BJ (cell line): ENCODE measurements at regions not wholly inside any gene's neighbourhood (a gene's known extent, or its start where the extent isn't known, plus 50 kb on each side); places are given as distances from the start of the nearest gene placed in this dataset.

Experiments
- CTCF ChIA-PET: fragments of 350-600 bp; formaldehyde crosslinking; extraction: SDS; loops from one replicate; lab custom pipeline; 2021; ENCODE audit warnings: antibody characterized with exemption, inconsistent platforms; lab: Yijun Ruan, JAX
- POLR2A ChIA-PET: fragments of 300-600 bp; sonication (Branson Sonifier 250); formaldehyde crosslinking; extraction: SDS; loops from one replicate; lab custom pipeline; 2021; ENCODE audit warnings: antibody characterized with exemption; lab: Charles Lee
- DNase-seq: peaks from one replicate; pipeline ENCODE4 v3.0.0-alpha.2; 2011; ENCODE audit warnings: low read depth
- H3K27me3 ChIP-seq: 2 replicates; pipeline ENCODE4 v1.6.0; 2011; ENCODE audit warnings: low read length; ENCODE audit not compliant: control insufficient read depth, insufficient read depth
- H3K36me3 ChIP-seq: 2 replicates; pipeline ENCODE4 v1.5.1; 2011; ENCODE audit warnings: low read length; ENCODE audit not compliant: control insufficient read depth, insufficient read depth
- H3K4me3 ChIP-seq: 2 replicates; pipeline ENCODE4 v1.5.1; 2011; ENCODE audit warnings: low read depth, mild to moderate bottlenecking, control low read depth, low read length
- TF ChIP-seq, protein P1 (sequence below): IDR thresholded peaks from 2 replicates; pipeline ENCODE4 v1.5.1; 2011; ENCODE audit warnings: low read depth, mild to moderate bottlenecking, control low read depth, inconsistent platforms, low read length, moderate library complexity; ENCODE audit not compliant: insufficient read depth

DNA sequence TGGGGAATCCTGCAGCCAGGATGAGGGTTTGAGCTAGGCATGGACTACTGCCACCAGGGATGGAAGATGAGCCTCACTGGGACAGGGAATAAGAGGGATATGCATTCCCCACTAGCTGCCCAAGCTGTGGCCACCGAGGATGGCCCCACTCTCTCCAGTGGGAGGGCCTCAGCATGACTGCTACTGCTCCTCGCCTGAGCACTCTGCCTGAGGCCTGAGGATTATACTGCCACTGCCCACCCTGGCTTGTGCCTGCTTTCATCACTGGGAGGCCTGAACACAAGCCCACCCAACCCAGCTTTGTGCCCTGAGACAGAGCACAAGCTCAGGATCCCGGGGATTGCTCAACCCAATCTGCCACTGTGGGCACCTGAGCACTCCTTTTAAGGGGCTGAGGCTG is 425.6 kb downstream of the RASEF start:
- DNase-seq = no peak
- no peak overlapping the region for H3K4me3 ChIP-seq
- H3K36me3 ChIP-seq = no peaks in the 10 kb centered on the region
- ChIA-PET POLR2A (no interaction called here), CTCF (no interaction called here)
- TF ChIP-seq, protein P1, sequence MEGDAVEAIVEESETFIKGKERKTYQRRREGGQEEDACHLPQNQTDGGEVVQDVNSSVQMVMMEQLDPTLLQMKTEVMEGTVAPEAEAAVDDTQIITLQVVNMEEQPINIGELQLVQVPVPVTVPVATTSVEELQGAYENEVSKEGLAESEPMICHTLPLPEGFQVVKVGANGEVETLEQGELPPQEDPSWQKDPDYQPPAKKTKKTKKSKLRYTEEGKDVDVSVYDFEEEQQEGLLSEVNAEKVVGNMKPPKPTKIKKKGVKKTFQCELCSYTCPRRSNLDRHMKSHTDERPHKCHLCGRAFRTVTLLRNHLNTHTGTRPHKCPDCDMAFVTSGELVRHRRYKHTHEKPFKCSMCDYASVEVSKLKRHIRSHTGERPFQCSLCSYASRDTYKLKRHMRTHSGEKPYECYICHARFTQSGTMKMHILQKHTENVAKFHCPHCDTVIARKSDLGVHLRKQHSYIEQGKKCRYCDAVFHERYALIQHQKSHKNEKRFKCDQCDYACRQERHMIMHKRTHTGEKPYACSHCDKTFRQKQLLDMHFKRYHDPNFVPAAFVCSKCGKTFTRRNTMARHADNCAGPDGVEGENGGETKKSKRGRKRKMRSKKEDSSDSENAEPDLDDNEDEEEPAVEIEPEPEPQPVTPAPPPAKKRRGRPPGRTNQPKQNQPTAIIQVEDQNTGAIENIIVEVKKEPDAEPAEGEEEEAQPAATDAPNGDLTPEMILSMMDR = no peak
- H3K27me3 ChIP-seq = no peaks in the 10 kb centered on the region

DNA sequence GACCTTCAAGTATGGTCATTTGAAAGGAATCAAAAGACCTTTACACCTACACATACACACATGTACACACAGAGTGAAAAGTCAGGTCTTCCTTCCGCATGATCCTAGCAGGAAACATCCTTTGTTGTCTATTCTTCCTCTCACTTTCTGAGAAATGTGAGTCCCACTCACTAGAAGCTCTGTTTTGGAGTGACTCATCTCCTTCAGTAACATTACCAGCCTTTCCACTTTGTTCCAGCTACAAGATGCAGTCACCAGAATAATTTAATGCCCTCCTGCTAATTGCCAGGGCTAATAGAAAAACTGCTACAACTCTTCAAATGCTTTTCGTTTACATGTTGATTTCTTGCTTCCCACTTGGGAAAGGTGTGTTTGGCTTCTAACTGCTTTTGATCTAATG is 417.3 kb downstream of the RASEF start:
- H3K27me3 ChIP-seq = no peaks in the 10 kb centered on the region
- no peak for DNase-seq
- TF ChIP-seq, protein P1 = no peak
- POLR2A ChIA-PET = no interaction called here
- CTCF ChIA-PET = no interaction called here
- H3K36me3 ChIP-seq = no peaks in the 10 kb centered on the region
- no peak overlapping the region for H3K4me3 ChIP-seq

DNA sequence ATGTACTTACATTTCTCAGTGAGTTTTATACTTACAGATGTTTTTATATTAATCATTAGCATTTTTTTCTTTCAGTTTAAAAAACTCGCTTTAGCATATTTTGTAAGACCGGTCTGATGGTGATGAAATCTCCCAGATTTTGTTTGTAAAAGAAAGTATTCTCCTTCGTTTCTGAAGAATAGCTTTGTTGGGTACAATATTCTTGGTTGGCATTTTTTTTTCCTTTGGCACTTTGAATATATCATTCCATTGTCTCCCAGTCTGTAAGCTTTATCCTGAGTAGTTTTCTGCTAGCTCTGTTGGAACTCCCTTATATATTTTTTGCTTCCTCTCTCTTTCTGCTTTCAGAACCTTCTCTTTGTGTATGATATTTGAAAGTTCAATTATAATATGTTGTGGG is 412.6 kb downstream of the RASEF start:
- ChIA-PET CTCF (no interaction called here), POLR2A (no interaction called here)
- H3K27me3 ChIP-seq = no peaks in the 10 kb centered on the region
- H3K4me3 ChIP-seq = no peak overlapping the region
- H3K36me3 ChIP-seq = no peaks in the 10 kb centered on the region
- DNase-seq = no peak
- TF ChIP-seq, protein P1 = no peak

DNA sequence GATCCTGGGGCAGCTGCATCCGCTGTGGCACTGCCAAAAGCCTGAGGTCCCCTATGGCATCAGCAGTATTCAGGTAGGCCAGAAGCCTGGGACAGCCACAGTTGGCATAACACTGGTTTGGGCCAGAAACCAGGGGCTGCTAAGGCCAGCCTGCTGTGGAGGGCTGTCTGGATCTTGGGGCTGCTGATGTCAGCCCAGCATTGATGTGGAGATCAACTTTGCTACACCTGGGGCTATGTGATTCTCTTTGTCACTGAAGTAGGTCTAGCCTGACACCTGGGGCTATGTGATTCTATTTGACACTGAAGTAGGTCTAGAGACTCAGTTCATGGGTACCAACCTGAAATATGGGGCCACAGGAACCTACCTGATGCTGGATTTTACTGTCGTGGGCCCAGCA is 411.5 kb downstream of the RASEF start:
- H3K4me3 ChIP-seq = no peak overlapping the region
- TF ChIP-seq, protein P1 = no peak
- POLR2A ChIA-PET = no interaction called here
- H3K27me3 ChIP-seq = no peaks in the 10 kb centered on the region
- no peak for DNase-seq
- H3K36me3 ChIP-seq = no peaks in the 10 kb centered on the region
- CTCF ChIA-PET = no interaction called here

DNA sequence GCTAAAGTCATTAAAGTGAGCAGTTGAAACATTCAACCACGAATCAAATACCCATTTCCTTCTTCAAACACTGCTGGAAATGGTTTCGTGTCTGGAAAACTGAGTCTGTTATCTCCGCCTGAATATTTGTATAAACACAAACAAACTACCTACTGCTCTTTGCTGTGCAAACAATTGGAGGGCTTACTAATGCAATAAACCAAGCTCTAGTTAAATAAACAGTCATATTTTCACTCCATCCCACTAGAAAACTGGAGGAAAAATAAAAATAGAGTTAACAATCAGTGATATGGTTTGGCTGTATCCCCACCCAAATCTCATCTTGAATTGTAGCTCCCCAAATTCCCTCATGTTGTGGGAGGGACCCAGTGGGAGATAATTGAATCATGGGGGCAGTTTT is 397.6 kb downstream of the RASEF start:
- no peaks in the 10 kb centered on the region for H3K27me3 ChIP-seq
- no peak for DNase-seq
- ChIA-PET CTCF (no interaction called here), POLR2A (no interaction called here)
- H3K4me3 ChIP-seq = no peak overlapping the region
- TF ChIP-seq, protein P1 = no peak
- H3K36me3 ChIP-seq = no peaks in the 10 kb centered on the region
